ENCODE measurements at regions not wholly inside any gene's neighbourhood (a gene's known extent, or its start where the extent isn't known, plus 50 kb on each side); places are given as distances from the start of the nearest gene placed in this dataset.

GRCh38 chr16:55076053-55076452 lies 145.4 kb downstream of the IRX5 start:
- Mint-ChIP-seq H3K4me3 (ENCODE audit: unreplicated experiment) (no peak overlapping the region), H3K27ac (ENCODE audit: unreplicated experiment) (no peak overlapping the region), H3K4me1 (ENCODE audit: low read depth, unreplicated experiment) (peaks cover 7% of the 10 kb centered on the region), H3K36me3 (ENCODE audit: low read depth, unreplicated experiment) (no peaks in the 10 kb centered on the region), H3K27me3 (ENCODE audit: low read depth, unreplicated experiment) (peaks cover 44% of the 10 kb centered on the region), H3K9me3 (ENCODE audit: unreplicated experiment) (peaks cover 3% of the 10 kb centered on the region)
- H4K20me1 ChIP-seq (ENCODE audit: insufficient read depth, low read length), result no peaks in the 10 kb centered on the region
- H3K36me3 ChIP-seq (ENCODE audit: insufficient read depth, low read length), result no peaks in the 10 kb centered on the region
- H3K27ac ChIP-seq (ENCODE audit: low read depth, low read length), result no peak overlapping the region
- no peak overlapping the region for H3K4me2 ChIP-seq (ENCODE audit: low read length)
- H3K9ac ChIP-seq (ENCODE audit: low read length), result no peak overlapping the region
- no peaks in the 10 kb centered on the region for H3K79me2 ChIP-seq (ENCODE audit: insufficient read depth, low read length)
- H3K4me1 ChIP-seq (ENCODE audit: insufficient read depth, low read length), result no peaks in the 10 kb centered on the region
- H3K9me3 ChIP-seq (ENCODE audit: insufficient read depth, low read depth, low read length), result no peaks in the 10 kb centered on the region
- no peak for FAIRE-seq
- no peak for DNase-seq (ENCODE audit: low read depth)
- H3K4me3 ChIP-seq (ENCODE audit: insufficient read depth, low read depth, low read length), result no peak overlapping the region
- no peak overlapping the region for H2AFZ ChIP-seq (ENCODE audit: low read depth, low read length)
- TF ChIP-seq CTCF (IDR thresholded peaks at IDR 0.05; ENCODE audit: insufficient read depth, low read depth, low read length) (no peak), EZH2 (IDR thresholded peaks at IDR 0.05; ENCODE audit: insufficient read depth, low read length) (no peak)
- H3K27me3 ChIP-seq (ENCODE audit: insufficient read depth, low read length), result no peaks in the 10 kb centered on the region

GRCh38 chr16:55077266-55077665 lies 146.6 kb downstream of the IRX5 start:
- H3K4me1 ChIP-seq (ENCODE audit: insufficient read depth, low read length), result no peaks in the 10 kb centered on the region
- H3K27ac Mint-ChIP-seq (ENCODE audit: unreplicated experiment), result no peak overlapping the region
- no peak overlapping the region for H3K9ac ChIP-seq (ENCODE audit: low read length)
- no peaks in the 10 kb centered on the region for H3K9me3 ChIP-seq (ENCODE audit: insufficient read depth, low read depth, low read length)
- peaks cover 7% of the 10 kb centered on the region for H3K4me1 Mint-ChIP-seq (ENCODE audit: low read depth, unreplicated experiment)
- peaks cover 1% of the 10 kb centered on the region for H3K9me3 Mint-ChIP-seq (ENCODE audit: unreplicated experiment)
- H3K27me3 Mint-ChIP-seq (ENCODE audit: low read depth, unreplicated experiment), result peaks cover 44% of the 10 kb centered on the region
- no peak for TF ChIP-seq CTCF (IDR thresholded peaks at IDR 0.05; ENCODE audit: insufficient read depth, low read depth, low read length)
- no peak for TF ChIP-seq EZH2 (IDR thresholded peaks at IDR 0.05; ENCODE audit: insufficient read depth, low read length)
- no peaks in the 10 kb centered on the region for H4K20me1 ChIP-seq (ENCODE audit: insufficient read depth, low read length)
- H3K4me3 ChIP-seq (ENCODE audit: insufficient read depth, low read depth, low read length), result no peak overlapping the region
- no peaks in the 10 kb centered on the region for H3K36me3 Mint-ChIP-seq (ENCODE audit: low read depth, unreplicated experiment)
- no peaks in the 10 kb centered on the region for H3K79me2 ChIP-seq (ENCODE audit: insufficient read depth, low read length)
- DNase-seq (ENCODE audit: low read depth) (no peak), FAIRE-seq (no peak)
- no peak overlapping the region for H3K27ac ChIP-seq (ENCODE audit: low read depth, low read length)
- no peak overlapping the region for H3K4me2 ChIP-seq (ENCODE audit: low read length)
- no peaks in the 10 kb centered on the region for H3K36me3 ChIP-seq (ENCODE audit: insufficient read depth, low read length)
- H3K4me3 Mint-ChIP-seq (ENCODE audit: unreplicated experiment), result no peak overlapping the region
- H2AFZ ChIP-seq (ENCODE audit: low read depth, low read length), result no peak overlapping the region
- H3K27me3 ChIP-seq (ENCODE audit: insufficient read depth, low read length), result no peaks in the 10 kb centered on the region

GRCh38 chr16:55078153-55078552 lies 147.5 kb downstream of the IRX5 start:
- Histone ChIP-seq H4K20me1 (ENCODE audit: insufficient read depth, low read length) (no peaks in the 10 kb centered on the region), H3K4me1 (ENCODE audit: insufficient read depth, low read length) (no peaks in the 10 kb centered on the region), H3K4me2 (ENCODE audit: low read length) (no peak overlapping the region), H3K27ac (ENCODE audit: low read depth, low read length) (no peak overlapping the region), H3K27me3 (ENCODE audit: insufficient read depth, low read length) (no peaks in the 10 kb centered on the region), H3K79me2 (ENCODE audit: insufficient read depth, low read length) (no peaks in the 10 kb centered on the region), H2AFZ (ENCODE audit: low read depth, low read length) (no peak overlapping the region), H3K36me3 (ENCODE audit: insufficient read depth, low read length) (no peaks in the 10 kb centered on the region), H3K9me3 (ENCODE audit: insufficient read depth, low read depth, low read length) (no peaks in the 10 kb centered on the region), H3K4me3 (ENCODE audit: insufficient read depth, low read depth, low read length) (no peak overlapping the region), H3K9ac (ENCODE audit: low read length) (no peak overlapping the region)
- peaks cover 42% of the 10 kb centered on the region for H3K27me3 Mint-ChIP-seq (ENCODE audit: low read depth, unreplicated experiment)
- no peaks in the 10 kb centered on the region for H3K36me3 Mint-ChIP-seq (ENCODE audit: low read depth, unreplicated experiment)
- DNase-seq (ENCODE audit: low read depth) (no peak), FAIRE-seq (no peak)
- no peaks in the 10 kb centered on the region for H3K9me3 Mint-ChIP-seq (ENCODE audit: unreplicated experiment)
- no peak overlapping the region for H3K4me3 Mint-ChIP-seq (ENCODE audit: unreplicated experiment)
- TF ChIP-seq CTCF (IDR thresholded peaks at IDR 0.05; ENCODE audit: insufficient read depth, low read depth, low read length) (no peak), EZH2 (IDR thresholded peaks at IDR 0.05; ENCODE audit: insufficient read depth, low read length) (no peak)
- H3K27ac Mint-ChIP-seq (ENCODE audit: unreplicated experiment), result no peak overlapping the region
- H3K4me1 Mint-ChIP-seq (ENCODE audit: low read depth, unreplicated experiment), result peaks cover 7% of the 10 kb centered on the region
